ENCODE measurements at regions not wholly inside any gene's neighbourhood (a gene's known extent, or its start where the extent isn't known, plus 50 kb on each side); places are given as distances from the start of the nearest gene placed in this dataset.

DNA sequence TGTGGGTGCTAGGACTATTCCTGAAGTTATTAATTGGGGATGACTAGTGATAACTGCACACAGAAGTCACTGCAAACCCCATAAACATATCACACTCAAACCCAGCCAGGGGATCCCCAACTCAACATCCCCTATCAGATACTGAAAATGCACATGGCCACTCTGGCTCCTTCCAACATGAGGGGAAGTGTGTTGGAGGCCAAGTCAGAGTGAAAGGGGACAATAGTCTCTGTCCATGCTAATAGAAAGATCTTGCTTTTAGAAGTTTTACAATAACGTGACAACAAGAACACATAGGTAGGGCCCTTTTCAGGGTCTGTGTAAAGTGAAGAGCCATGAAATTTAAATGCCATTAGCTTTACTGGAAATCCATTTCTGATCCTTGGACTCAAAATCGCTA, 98.8 kb upstream of the SEMA6A start:
- no peaks in the 10 kb centered on the region for H3K79me2 ChIP-seq (ENCODE audit: control insufficient read depth, low read length)
- peaks cover 3% of the 10 kb centered on the region for H3K4me1 ChIP-seq (ENCODE audit: control insufficient read depth, low read length)
- no peak overlapping the region for H3K4me2 ChIP-seq (ENCODE audit: low read length)
- no peak overlapping the region for H3K4me3 ChIP-seq (ENCODE audit: low read length)
- H3K9me3 ChIP-seq (ENCODE audit: control insufficient read depth, insufficient read depth, low read length): no peaks in the 10 kb centered on the region
- H3K9me2 ChIP-seq (replicated peaks; ENCODE audit: control insufficient read depth, low read length): no peaks in the 10 kb centered on the region; the same call in 1 of the 2 replicates
- H4K20me1 ChIP-seq (ENCODE audit: control insufficient read depth, insufficient read depth, low read depth, low read length): no peaks in the 10 kb centered on the region
- H3K36me3 ChIP-seq (ENCODE audit: control insufficient read depth, low read length): no peaks in the 10 kb centered on the region
- no peak overlapping the region for H3K27ac ChIP-seq (ENCODE audit: low read depth, low read length)
- H3K27me3 ChIP-seq (ENCODE audit: control insufficient read depth, low read length): no peaks in the 10 kb centered on the region
- TF ChIP-seq, protein P1, sequence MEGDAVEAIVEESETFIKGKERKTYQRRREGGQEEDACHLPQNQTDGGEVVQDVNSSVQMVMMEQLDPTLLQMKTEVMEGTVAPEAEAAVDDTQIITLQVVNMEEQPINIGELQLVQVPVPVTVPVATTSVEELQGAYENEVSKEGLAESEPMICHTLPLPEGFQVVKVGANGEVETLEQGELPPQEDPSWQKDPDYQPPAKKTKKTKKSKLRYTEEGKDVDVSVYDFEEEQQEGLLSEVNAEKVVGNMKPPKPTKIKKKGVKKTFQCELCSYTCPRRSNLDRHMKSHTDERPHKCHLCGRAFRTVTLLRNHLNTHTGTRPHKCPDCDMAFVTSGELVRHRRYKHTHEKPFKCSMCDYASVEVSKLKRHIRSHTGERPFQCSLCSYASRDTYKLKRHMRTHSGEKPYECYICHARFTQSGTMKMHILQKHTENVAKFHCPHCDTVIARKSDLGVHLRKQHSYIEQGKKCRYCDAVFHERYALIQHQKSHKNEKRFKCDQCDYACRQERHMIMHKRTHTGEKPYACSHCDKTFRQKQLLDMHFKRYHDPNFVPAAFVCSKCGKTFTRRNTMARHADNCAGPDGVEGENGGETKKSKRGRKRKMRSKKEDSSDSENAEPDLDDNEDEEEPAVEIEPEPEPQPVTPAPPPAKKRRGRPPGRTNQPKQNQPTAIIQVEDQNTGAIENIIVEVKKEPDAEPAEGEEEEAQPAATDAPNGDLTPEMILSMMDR (IDR thresholded peaks at IDR 0.05; ENCODE audit: low read depth, low read length, poor library complexity, severe bottlenecking): no peak
- no peak for TF ChIP-seq EZH2phosphoT487 (IDR thresholded peaks at IDR 0.05; ENCODE audit: borderline replicate concordance, low read length)
- H3F3A ChIP-seq (ENCODE audit: control insufficient read depth, insufficient read depth): no peaks in the 10 kb centered on the region

DNA sequence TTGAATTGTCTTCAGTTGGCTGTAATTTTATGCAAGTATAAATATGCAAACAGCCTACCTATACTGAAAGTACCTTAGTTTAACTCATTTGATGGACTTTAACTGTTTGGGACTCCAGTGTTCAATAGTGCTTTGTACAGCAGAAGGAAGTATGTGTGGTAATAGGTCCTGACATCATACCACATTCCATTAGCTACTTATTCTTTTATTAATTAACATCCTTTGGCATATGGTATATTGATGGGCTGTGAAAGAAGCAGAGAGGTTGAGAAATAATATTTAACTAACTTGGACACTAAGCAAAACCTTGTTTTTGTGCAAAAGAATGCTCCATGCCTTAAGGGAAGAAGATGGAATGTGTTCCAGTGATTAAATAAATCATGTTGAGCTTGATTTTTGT, 97.6 kb upstream of the SEMA6A start:
- H3K4me3 ChIP-seq (ENCODE audit: low read length): no peak overlapping the region
- H3K27me3 ChIP-seq (ENCODE audit: control insufficient read depth, low read length): no peaks in the 10 kb centered on the region
- H3F3A ChIP-seq (ENCODE audit: control insufficient read depth, insufficient read depth): no peaks in the 10 kb centered on the region
- no peak overlapping the region for H3K27ac ChIP-seq (ENCODE audit: low read depth, low read length)
- H4K20me1 ChIP-seq (ENCODE audit: control insufficient read depth, insufficient read depth, low read depth, low read length): no peaks in the 10 kb centered on the region
- H3K9me3 ChIP-seq (ENCODE audit: control insufficient read depth, insufficient read depth, low read length): no peaks in the 10 kb centered on the region
- TF ChIP-seq EZH2phosphoT487 (IDR thresholded peaks at IDR 0.05; ENCODE audit: borderline replicate concordance, low read length): no peak
- TF ChIP-seq, protein P1 (IDR thresholded peaks at IDR 0.05; ENCODE audit: low read depth, low read length, poor library complexity, severe bottlenecking): no peak
- no peaks in the 10 kb centered on the region; the same call in 1 of the 2 replicates for H3K9me2 ChIP-seq (replicated peaks; ENCODE audit: control insufficient read depth, low read length)
- peaks cover 3% of the 10 kb centered on the region for H3K4me1 ChIP-seq (ENCODE audit: control insufficient read depth, low read length)
- H3K36me3 ChIP-seq (ENCODE audit: control insufficient read depth, low read length): no peaks in the 10 kb centered on the region
- no peak overlapping the region for H3K4me2 ChIP-seq (ENCODE audit: low read length)
- no peaks in the 10 kb centered on the region for H3K79me2 ChIP-seq (ENCODE audit: control insufficient read depth, low read length)

DNA sequence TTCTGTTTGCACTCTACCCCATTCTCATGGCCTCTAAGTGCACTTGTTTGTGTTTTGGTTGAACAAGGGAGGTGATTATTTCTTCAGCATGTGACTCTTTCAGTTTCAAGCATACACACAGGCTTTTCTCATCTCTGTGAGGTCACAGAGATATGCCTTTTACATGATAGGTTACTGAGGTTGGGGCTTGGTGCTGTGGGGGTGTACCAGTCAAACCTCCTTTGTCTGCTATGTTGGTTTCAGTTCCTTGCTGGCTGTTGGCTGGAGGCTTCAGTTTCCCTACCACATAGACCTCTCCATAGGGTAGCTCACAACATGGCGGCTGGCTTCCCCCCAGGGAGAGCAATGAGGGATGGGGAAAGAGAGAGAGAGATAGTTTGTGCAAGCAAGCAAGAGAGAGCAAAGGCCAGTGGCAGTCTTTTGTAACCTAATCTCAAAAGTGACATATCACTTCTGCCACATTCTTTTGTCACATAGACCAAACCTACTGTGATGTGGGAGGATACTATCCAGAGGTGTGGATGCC, 96.7 kb upstream of the SEMA6A start:
- H3K27ac ChIP-seq (ENCODE audit: low read depth, low read length): no peak overlapping the region
- no peaks in the 10 kb centered on the region for H3K79me2 ChIP-seq (ENCODE audit: control insufficient read depth, low read length)
- H3K4me2 ChIP-seq (ENCODE audit: low read length): no peak overlapping the region
- no peaks in the 10 kb centered on the region for H3K36me3 ChIP-seq (ENCODE audit: control insufficient read depth, low read length)
- H3K27me3 ChIP-seq (ENCODE audit: control insufficient read depth, low read length): no peaks in the 10 kb centered on the region
- H3K9me2 ChIP-seq (replicated peaks; ENCODE audit: control insufficient read depth, low read length): no peaks in the 10 kb centered on the region; the same call in 1 of the 2 replicates
- no peaks in the 10 kb centered on the region for H3F3A ChIP-seq (ENCODE audit: control insufficient read depth, insufficient read depth)
- no peaks in the 10 kb centered on the region for H3K9me3 ChIP-seq (ENCODE audit: control insufficient read depth, insufficient read depth, low read length)
- H4K20me1 ChIP-seq (ENCODE audit: control insufficient read depth, insufficient read depth, low read depth, low read length): no peaks in the 10 kb centered on the region
- H3K4me3 ChIP-seq (ENCODE audit: low read length): no peak overlapping the region
- TF ChIP-seq, protein P1 (IDR thresholded peaks at IDR 0.05; ENCODE audit: low read depth, low read length, poor library complexity, severe bottlenecking): no peak
- no peak for TF ChIP-seq EZH2phosphoT487 (IDR thresholded peaks at IDR 0.05; ENCODE audit: borderline replicate concordance, low read length)
- H3K4me1 ChIP-seq (ENCODE audit: control insufficient read depth, low read length): peaks cover 3% of the 10 kb centered on the region
